B cell (primary cell): ENCODE measurements at regions not wholly inside any gene's neighbourhood (a gene's known extent, or its start where the extent isn't known, plus 50 kb on each side); places are given as distances from the start of the nearest gene placed in this dataset.

Source experiments
- CTCF ChIP-seq: fragments of 200-600 bp; IDR thresholded peaks from one replicate; pipeline ENCODE4 v1.8.0; 2022; ENCODE audit warnings: antibody characterized with exemption, mild to moderate bottlenecking
- EZH2 ChIP-seq: IDR thresholded peaks from 2 replicates; pipeline ENCODE4 v1.6.1; 2012; ENCODE audit warnings: borderline replicate concordance, low read depth, mild to moderate bottlenecking, moderate library complexity, low read length; ENCODE audit not compliant: insufficient read depth, poor library complexity, severe bottlenecking

GRCh38 chr14:97033556-97034081, 236.4 kb downstream of the VRK1 start:
- TF ChIP-seq CTCF (no peak), EZH2 (no peak)
